ENCODE measurements at regions not wholly inside any gene's neighbourhood (a gene's known extent, or its start where the extent isn't known, plus 50 kb on each side); places are given as distances from the start of the nearest gene placed in this dataset.
"Not testable (repeated sequence)": the region's sequence is repeated elsewhere in the genome, so short reads cannot be mapped to it uniquely, and the experiment has no call there.

GRCh38 chr7:140283472-140283871 is 106.7 kb upstream of the KDM7A start:
- no peaks in the 10 kb centered on the region for H3K36me3 Mint-ChIP-seq (ENCODE audit: low read depth)
- no peak for DNase-seq (ENCODE audit: low spot score)
- no peaks in the 10 kb centered on the region for H3K9me3 Mint-ChIP-seq
- H3K4me3 Mint-ChIP-seq = no peak overlapping the region
- H3K4me1 Mint-ChIP-seq (ENCODE audit: low read depth) = no peaks in the 10 kb centered on the region
- no peak overlapping the region for H3K27ac Mint-ChIP-seq
- H3K27me3 Mint-ChIP-seq (ENCODE audit: low read depth) = peaks cover 5% of the 10 kb centered on the region

- no peaks in the 10 kb centered on the region for H3K36me3 Mint-ChIP-seq (ENCODE audit: low read depth)
- no peak overlapping the region for H3K27ac Mint-ChIP-seq
- H3K9me3 Mint-ChIP-seq = no peaks in the 10 kb centered on the region
- no peaks in the 10 kb centered on the region for H3K4me1 Mint-ChIP-seq (ENCODE audit: low read depth)
- DNase-seq (ENCODE audit: low spot score) = no peak
- H3K4me3 Mint-ChIP-seq = no peak overlapping the region
- peaks cover 5% of the 10 kb centered on the region for H3K27me3 Mint-ChIP-seq (ENCODE audit: low read depth)
These were observed 105.2 kb upstream of the KDM7A start for GRCh38 chr7:140281960-140282359.

GRCh38 chr7:140281255-140281654 is 104.5 kb upstream of the KDM7A start:
- no peak overlapping the region for H3K27ac Mint-ChIP-seq
- no peaks in the 10 kb centered on the region for H3K4me1 Mint-ChIP-seq (ENCODE audit: low read depth)
- DNase-seq (ENCODE audit: low spot score) = no peak
- no peaks in the 10 kb centered on the region for H3K9me3 Mint-ChIP-seq
- no peaks in the 10 kb centered on the region for H3K36me3 Mint-ChIP-seq (ENCODE audit: low read depth)
- H3K4me3 Mint-ChIP-seq = no peak overlapping the region
- peaks cover 5% of the 10 kb centered on the region for H3K27me3 Mint-ChIP-seq (ENCODE audit: low read depth)

GRCh38 chr7:140276001-140276400 is 99.2 kb upstream of the KDM7A start:
- no peak for DNase-seq (ENCODE audit: low spot score)
- Mint-ChIP-seq H3K27me3 (ENCODE audit: low read depth) (peaks cover 12% of the 10 kb centered on the region), H3K4me3 (no peak overlapping the region), H3K9me3 (peaks cover under 1% of the 10 kb centered on the region), H3K4me1 (ENCODE audit: low read depth) (peaks cover 4% of the 10 kb centered on the region), H3K36me3 (ENCODE audit: low read depth) (no peaks in the 10 kb centered on the region), H3K27ac (no peak overlapping the region)

- H3K27me3 Mint-ChIP-seq (ENCODE audit: low read depth) = peaks cover 7% of the 10 kb centered on the region
- no peak for DNase-seq (ENCODE audit: low spot score)
- H3K36me3 Mint-ChIP-seq (ENCODE audit: low read depth) = no peaks in the 10 kb centered on the region
- H3K4me3 Mint-ChIP-seq = no peak overlapping the region
- H3K9me3 Mint-ChIP-seq = peaks cover 5% of the 10 kb centered on the region
- H3K27ac Mint-ChIP-seq = no peak overlapping the region
- peaks cover 4% of the 10 kb centered on the region for H3K4me1 Mint-ChIP-seq (ENCODE audit: low read depth)
These were observed 98.5 kb upstream of the KDM7A start for GRCh38 chr7:140275069-140275965.

- Mint-ChIP-seq H3K27me3 (ENCODE audit: low read depth) (peaks cover 7% of the 10 kb centered on the region), H3K27ac (no peak overlapping the region), H3K9me3 (peaks cover 5% of the 10 kb centered on the region), H3K4me1 (ENCODE audit: low read depth) (peaks cover 12% of the 10 kb centered on the region), H3K4me3 (no peak overlapping the region), H3K36me3 (ENCODE audit: low read depth) (no peaks in the 10 kb centered on the region)
- DNase-seq (ENCODE audit: low spot score) = no peak
These were observed 96.6 kb upstream of the KDM7A start for GRCh38 chr7:140273417-140273816.

- H3K27me3 Mint-ChIP-seq (ENCODE audit: low read depth); H3K36me3 Mint-ChIP-seq (ENCODE audit: low read depth); DNase-seq (ENCODE audit: low spot score); H3K9me3 Mint-ChIP-seq; H3K27ac Mint-ChIP-seq; H3K4me3 Mint-ChIP-seq: not testable (repeated sequence)
- H3K4me1 Mint-ChIP-seq (ENCODE audit: low read depth) = peaks cover 23% of the 10 kb centered on the region
These were observed 94.8 kb upstream of the KDM7A start for GRCh38 chr7:140271643-140271968.

GRCh38 chr7:140269004-140269638 is 92.3 kb upstream of the KDM7A start:
- Mint-ChIP-seq H3K9me3 (peaks cover 5% of the 10 kb centered on the region), H3K27ac (peak overlapping the region; percentile 68), H3K4me3 (peak overlapping the region; percentile 34), H3K36me3 (ENCODE audit: low read depth) (no peaks in the 10 kb centered on the region), H3K4me1 (ENCODE audit: low read depth) (peaks cover 27% of the 10 kb centered on the region), H3K27me3 (ENCODE audit: low read depth) (no peaks in the 10 kb centered on the region)
- no peak for DNase-seq (ENCODE audit: low spot score)

- Mint-ChIP-seq H3K4me3 (no peak overlapping the region), H3K27ac (peak overlapping the region; percentile 10), H3K27me3 (ENCODE audit: low read depth) (no peaks in the 10 kb centered on the region), H3K9me3 (peaks cover 5% of the 10 kb centered on the region), H3K4me1 (ENCODE audit: low read depth) (peaks cover 41% of the 10 kb centered on the region), H3K36me3 (ENCODE audit: low read depth) (no peaks in the 10 kb centered on the region)
- DNase-seq (ENCODE audit: low spot score) = no peak
These were observed 90.8 kb upstream of the KDM7A start for GRCh38 chr7:140267381-140268226.

GRCh38 chr7:140263277-140263676 is 86.5 kb upstream of the KDM7A start:
- Mint-ChIP-seq H3K27ac (peak overlapping the region; percentile 92), H3K36me3 (ENCODE audit: low read depth) (no peaks in the 10 kb centered on the region), H3K9me3 (no peaks in the 10 kb centered on the region), H3K27me3 (ENCODE audit: low read depth) (no peaks in the 10 kb centered on the region), H3K4me3 (peak overlapping the region; percentile 69), H3K4me1 (ENCODE audit: low read depth) (peaks cover 58% of the 10 kb centered on the region)
- DNase-seq (ENCODE audit: low spot score) = peak; percentile 23

GRCh38 chr7:140262242-140262903 is 85.6 kb upstream of the KDM7A start:
- no peak for DNase-seq (ENCODE audit: low spot score)
- no peaks in the 10 kb centered on the region for H3K27me3 Mint-ChIP-seq (ENCODE audit: low read depth)
- peaks cover 3% of the 10 kb centered on the region for H3K9me3 Mint-ChIP-seq
- H3K4me3 Mint-ChIP-seq = peak overlapping the region; percentile 55
- H3K36me3 Mint-ChIP-seq (ENCODE audit: low read depth) = peaks cover 2% of the 10 kb centered on the region
- peaks cover 52% of the 10 kb centered on the region for H3K4me1 Mint-ChIP-seq (ENCODE audit: low read depth)
- H3K27ac Mint-ChIP-seq = peak overlapping the region; percentile 88

- H3K4me3 Mint-ChIP-seq = no peak overlapping the region
- H3K27me3 Mint-ChIP-seq (ENCODE audit: low read depth) = no peaks in the 10 kb centered on the region
- peaks cover 48% of the 10 kb centered on the region for H3K4me1 Mint-ChIP-seq (ENCODE audit: low read depth)
- peaks cover 10% of the 10 kb centered on the region for H3K9me3 Mint-ChIP-seq
- peaks cover 4% of the 10 kb centered on the region for H3K36me3 Mint-ChIP-seq (ENCODE audit: low read depth)
- no peak for DNase-seq (ENCODE audit: low spot score)
- peak overlapping the region; percentile 73 for H3K27ac Mint-ChIP-seq
These were observed 84.7 kb upstream of the KDM7A start for GRCh38 chr7:140261522-140261921.

GRCh38 chr7:140261105-140261486 is 84.3 kb upstream of the KDM7A start:
- peaks cover 12% of the 10 kb centered on the region for H3K9me3 Mint-ChIP-seq
- no peak for DNase-seq (ENCODE audit: low spot score)
- no peak overlapping the region for H3K27ac Mint-ChIP-seq
- peaks cover 48% of the 10 kb centered on the region for H3K4me1 Mint-ChIP-seq (ENCODE audit: low read depth)
- peaks cover 4% of the 10 kb centered on the region for H3K36me3 Mint-ChIP-seq (ENCODE audit: low read depth)
- no peak overlapping the region for H3K4me3 Mint-ChIP-seq
- H3K27me3 Mint-ChIP-seq (ENCODE audit: low read depth) = no peaks in the 10 kb centered on the region

Data from T-helper 2 cell treated with Interferon-gamma antibody and Interleukin-4, amounts not matched to agents 5 μg/mL and 100 μg/mL, for 36 hours (primary cell).